ENCODE measurements at regions not wholly inside any gene's neighbourhood (a gene's known extent, or its start where the extent isn't known, plus 50 kb on each side); places are given as distances from the start of the nearest gene placed in this dataset.

DNA sequence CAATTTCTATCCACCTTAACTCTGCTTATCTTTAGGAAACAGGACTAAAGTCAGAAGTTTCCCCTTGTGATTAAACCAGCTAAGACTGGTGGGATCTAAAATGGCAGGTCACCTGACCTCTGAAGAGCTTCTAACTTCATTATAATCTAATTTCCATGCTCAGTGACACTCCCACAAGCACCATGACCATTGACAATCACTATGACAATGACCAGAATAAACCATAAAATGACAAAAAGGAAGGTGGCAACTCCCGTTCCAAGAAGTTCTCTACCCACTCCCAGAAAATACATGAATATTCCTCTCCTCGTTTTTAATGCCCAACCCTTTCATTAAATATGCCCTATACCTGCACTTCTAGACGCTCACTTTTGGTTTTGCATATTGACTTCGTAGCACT is 471.2 kb upstream of the CCDC54 start:
- TF ChIP-seq, protein P1, sequence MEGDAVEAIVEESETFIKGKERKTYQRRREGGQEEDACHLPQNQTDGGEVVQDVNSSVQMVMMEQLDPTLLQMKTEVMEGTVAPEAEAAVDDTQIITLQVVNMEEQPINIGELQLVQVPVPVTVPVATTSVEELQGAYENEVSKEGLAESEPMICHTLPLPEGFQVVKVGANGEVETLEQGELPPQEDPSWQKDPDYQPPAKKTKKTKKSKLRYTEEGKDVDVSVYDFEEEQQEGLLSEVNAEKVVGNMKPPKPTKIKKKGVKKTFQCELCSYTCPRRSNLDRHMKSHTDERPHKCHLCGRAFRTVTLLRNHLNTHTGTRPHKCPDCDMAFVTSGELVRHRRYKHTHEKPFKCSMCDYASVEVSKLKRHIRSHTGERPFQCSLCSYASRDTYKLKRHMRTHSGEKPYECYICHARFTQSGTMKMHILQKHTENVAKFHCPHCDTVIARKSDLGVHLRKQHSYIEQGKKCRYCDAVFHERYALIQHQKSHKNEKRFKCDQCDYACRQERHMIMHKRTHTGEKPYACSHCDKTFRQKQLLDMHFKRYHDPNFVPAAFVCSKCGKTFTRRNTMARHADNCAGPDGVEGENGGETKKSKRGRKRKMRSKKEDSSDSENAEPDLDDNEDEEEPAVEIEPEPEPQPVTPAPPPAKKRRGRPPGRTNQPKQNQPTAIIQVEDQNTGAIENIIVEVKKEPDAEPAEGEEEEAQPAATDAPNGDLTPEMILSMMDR (IDR thresholded peaks at IDR 0.05; ENCODE audit: low read depth, low read length), result no peak
- TF ChIP-seq EZH2phosphoT487 (IDR thresholded peaks at IDR 0.05; ENCODE audit: low read depth), result no peak
